ENCODE measurements at regions not wholly inside any gene's neighbourhood (a gene's known extent, or its start where the extent isn't known, plus 50 kb on each side); places are given as distances from the start of the nearest gene placed in this dataset.
"Not testable (repeated sequence)": the region's sequence is repeated elsewhere in the genome, so short reads cannot be mapped to it uniquely, and the experiment has no call there.

DNA sequence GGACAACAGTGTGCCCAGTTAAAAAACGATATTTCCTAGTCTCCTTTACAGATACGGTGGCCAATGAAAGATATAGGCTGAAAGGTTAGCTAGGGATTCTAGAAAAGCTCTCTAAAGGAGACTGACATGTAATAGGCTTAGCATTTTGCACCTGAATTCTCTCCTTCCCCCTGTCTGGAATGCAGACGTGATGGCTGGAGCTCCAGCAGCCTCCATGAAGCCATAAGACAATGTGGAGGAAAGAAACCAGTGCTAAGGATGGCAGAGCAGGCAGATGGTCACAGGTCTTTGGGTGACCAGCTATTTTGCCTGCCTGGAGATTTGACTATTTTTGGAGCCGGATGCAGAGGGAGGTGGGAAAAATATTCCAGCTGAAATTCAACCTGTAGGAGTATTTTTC, 286.2 kb upstream of the PLGLB2 start:
- not testable (repeated sequence) for ATAC-seq; H3K36me3 Mint-ChIP-seq; H3K27ac Mint-ChIP-seq; DNase-seq (ENCODE audit: low spot score in 2 of 2); H3K9me3 Mint-ChIP-seq

DNA sequence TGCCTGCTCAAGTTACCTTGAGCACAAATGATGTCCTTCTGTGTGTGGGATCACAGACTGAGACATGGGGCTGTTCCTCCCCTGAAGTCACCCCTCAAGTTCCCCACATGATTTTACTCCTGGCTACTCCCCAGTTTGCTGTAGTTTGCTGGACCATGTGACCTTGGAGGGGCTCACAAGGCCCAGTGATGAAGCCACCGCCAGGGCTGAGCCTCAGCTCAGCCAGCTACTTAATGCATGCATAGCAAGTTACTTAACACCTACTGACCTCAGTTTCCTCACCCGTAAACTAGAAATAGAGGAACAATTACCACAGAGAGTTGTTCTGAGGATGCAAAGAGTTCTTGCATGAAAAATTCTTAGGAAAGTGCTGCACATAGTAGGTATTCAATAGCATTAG, 283.7 kb upstream of the PLGLB2 start:
- H3K27ac Mint-ChIP-seq; H3K36me3 Mint-ChIP-seq; H3K9me3 Mint-ChIP-seq; DNase-seq (ENCODE audit: low spot score in 2 of 2); ATAC-seq: not testable (repeated sequence)

DNA sequence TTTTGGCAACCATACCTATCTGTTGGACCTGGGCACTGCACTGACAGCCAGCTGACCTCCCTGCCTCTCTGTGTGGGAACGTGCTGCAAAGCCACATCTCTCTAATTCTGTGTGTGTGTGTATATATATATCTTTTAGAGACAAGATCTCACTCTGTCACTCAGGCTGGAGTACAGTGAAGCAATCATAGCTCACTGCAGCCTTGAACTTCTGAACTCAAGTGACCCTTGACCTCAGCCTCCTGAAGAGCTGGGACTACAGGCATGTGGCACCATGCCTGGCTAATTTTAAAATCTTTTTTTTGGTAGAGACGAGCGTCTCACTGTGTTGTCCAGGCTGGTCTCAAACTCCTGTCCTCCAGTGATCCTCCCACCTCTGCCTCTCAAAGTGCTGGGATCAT, 282.2 kb upstream of the PLGLB2 start:
- H3K9me3 Mint-ChIP-seq; H3K27ac Mint-ChIP-seq; ATAC-seq; H3K36me3 Mint-ChIP-seq; DNase-seq (ENCODE audit: low spot score in 2 of 2): not testable (repeated sequence)

DNA sequence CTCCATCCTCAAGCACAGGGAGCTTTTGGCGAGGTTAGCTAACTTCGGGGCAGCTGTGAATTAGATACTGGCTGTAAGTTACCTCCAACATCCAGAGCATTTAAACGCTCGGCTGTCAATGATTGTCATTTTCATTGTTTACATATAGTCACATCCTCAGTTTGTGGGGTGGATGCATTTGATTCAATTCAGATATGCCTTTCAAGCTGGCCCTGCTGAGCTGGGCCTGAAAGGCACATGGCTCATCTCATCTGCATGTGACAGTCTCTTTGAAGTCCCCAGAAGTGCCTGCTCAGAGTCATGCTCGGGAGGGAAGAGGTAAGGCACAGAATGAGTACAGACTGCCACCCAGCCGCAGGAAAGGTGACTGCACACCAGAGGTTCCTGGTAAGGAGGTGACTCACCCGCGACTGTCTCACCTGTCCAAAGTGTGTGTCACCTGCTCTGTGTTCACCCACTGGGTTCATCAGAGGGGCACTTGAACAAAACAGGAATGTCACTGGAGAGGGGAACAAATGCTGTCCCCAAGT, 281.2 kb upstream of the PLGLB2 start:
- peak; percentile 71 to 85 for DNase-seq (ENCODE audit: low spot score in 2 of 2)
- peak overlapping the region; percentile 44 to 76 for H3K27ac Mint-ChIP-seq
- not testable (repeated sequence) for H3K36me3 Mint-ChIP-seq, H3K9me3 Mint-ChIP-seq
- peak; percentile 79 to 83 for ATAC-seq

DNA sequence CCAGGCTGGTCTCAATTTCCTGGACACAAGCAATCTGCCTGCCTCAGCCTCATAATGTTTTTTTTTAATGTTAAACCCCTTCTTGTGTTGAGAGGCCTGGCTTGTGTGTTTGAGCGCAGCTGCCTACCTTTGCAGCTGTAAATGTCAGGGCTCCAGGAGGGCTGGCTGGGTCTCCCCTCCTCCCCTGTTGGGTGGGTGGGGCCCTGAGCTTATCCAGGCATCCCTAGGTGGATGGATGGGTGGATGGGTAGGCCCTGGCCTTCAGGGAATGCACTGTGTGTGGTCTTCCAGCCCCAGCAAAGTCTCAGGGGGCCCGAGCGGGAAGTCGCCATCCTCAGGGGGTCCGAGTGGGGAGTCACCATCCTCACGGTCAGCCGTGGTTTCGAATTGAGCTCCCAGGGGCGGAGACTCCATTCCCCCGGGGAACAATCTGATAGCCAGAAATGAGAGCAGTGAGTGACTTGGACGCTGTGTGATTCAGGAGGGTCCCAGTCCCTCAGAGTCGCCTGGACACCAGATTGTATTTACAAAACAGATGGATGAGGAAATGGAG, 279.4 kb upstream of the PLGLB2 start:
- peak overlapping the region; percentile 22 to 95 for H3K27ac Mint-ChIP-seq
- DNase-seq (ENCODE audit: low spot score in 2 of 2); H3K36me3 Mint-ChIP-seq; H3K9me3 Mint-ChIP-seq; ATAC-seq: not testable (repeated sequence)

DNA sequence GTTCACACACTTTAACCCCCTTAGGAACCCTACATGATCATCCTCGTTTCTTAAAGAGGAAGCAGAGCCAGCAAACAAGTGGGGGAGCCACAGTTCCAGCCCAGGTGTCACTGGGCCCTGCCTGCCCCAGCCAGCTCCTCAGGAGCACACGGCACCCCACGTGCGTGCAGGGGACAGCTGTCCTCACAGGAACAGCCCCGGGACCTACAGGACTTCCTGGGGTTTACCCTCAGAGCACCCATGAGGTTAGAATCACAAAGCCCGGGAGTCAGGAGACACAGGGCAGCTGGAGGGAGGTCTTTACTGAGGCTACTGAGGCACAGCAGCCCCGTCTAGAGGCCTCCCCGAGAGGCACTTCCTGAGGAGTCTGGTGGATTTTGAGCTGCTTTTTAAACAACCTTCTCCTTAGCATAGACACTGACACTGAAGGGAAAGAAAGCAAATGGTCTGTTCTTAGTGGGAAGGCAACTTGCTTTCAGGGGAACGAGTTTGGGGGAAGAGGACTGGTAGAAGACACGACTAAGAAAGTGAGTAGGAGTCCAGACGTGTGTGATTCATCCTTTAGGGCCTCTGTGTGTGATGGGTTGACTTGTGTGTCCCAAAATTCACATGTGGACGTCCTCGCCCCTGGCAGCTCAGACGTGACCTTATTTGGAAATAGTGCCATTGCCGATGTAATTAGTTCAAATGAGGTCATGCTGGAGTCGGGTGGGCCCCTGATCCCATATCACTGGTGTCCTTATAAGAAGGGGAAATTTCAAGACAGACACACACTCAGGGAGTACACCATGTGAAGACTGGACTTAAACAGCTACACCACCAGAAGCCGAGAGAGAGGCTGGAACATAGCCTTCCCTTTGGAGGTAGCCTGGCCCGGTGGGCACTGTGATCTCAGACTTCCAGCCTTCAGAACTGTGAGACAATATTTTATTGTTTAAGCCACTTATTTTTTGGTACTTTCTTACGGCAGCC, 278.4 kb upstream of the PLGLB2 start:
- peak overlapping the region; percentile 95 to 98 for H3K27ac Mint-ChIP-seq
- H3K9me3 Mint-ChIP-seq, H3K36me3 Mint-ChIP-seq: not testable (repeated sequence)
- peak; percentile 59 to 77 for DNase-seq (ENCODE audit: low spot score in 2 of 2)
- peak; percentile 58 to 60 for ATAC-seq

DNA sequence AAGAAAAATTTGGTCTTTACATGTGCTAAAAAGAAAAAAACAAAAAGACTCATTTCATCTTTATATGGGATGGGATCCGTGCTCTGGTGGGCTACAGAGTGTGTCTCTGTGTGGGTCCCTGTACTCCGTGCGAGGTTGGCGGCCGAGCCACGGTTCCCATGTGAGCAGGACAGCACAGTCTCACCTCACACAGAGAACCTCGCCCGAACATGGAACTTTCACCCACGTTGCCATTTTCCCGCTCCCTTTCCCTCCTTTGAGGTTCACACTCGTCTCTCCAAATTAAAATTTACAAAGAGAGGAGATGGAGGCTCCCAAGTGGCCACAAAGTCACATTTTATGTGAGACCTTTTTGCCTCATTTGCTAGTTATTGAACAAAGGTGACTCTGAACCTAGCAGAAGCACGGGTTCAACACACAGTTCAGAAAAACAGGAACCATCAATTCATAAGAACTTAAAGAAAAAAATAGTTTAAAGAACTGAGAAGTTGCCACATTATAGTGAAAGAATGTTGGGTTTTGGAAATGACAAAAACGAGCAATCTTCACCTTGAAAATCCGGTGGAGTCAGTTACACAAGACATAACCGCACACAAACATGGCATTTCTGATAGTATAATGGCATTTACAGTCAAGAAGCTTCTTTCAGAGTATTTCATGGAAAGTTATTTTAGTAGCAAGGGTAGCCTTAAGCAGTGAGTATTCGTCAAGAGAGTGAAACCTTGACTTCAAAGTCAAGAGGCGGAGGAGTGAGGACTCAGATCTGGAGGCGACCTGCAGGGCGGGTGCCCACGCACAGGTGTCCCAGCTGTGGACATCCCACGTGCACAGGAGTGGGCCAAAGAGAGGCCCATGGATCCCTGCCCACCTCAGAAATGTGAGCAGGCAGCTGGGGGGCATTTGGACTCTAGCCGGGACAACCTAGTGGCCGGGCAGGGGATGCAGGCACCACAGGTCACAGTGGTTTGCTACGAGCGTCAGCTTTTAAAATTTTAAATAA, 277.2 kb upstream of the PLGLB2 start:
- H3K27ac Mint-ChIP-seq: peak overlapping the region; percentile 95 to 98
- H3K9me3 Mint-ChIP-seq, H3K36me3 Mint-ChIP-seq: not testable (repeated sequence)
- ATAC-seq (peak; percentile 42 to 61), DNase-seq (ENCODE audit: low spot score in 2 of 2) (peak in 1 of 2 donors; percentile 73)

DNA sequence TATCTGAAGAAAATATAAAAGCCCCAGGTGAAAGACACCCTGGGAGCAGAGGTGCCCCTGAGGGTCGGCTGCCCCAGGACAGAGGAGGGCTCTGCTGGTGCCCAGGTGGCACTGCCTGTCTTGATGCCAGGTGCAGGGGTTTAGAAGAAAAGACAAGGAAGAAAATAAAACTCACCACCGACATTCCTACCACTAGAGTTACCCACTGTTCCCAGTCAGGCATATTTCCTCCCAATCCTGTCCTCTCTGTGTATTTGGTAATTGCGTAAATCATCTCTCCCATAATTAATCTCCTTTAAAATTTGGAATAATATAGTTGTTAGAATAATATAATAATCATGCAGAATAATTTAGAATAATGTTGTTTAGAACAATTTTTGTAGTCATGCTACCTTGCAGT, 276.4 kb upstream of the PLGLB2 start:
- ATAC-seq; DNase-seq (ENCODE audit: low spot score in 2 of 2); H3K36me3 Mint-ChIP-seq; H3K9me3 Mint-ChIP-seq: not testable (repeated sequence)
- H3K27ac Mint-ChIP-seq: peak overlapping the region; percentile 95 to 98

DNA sequence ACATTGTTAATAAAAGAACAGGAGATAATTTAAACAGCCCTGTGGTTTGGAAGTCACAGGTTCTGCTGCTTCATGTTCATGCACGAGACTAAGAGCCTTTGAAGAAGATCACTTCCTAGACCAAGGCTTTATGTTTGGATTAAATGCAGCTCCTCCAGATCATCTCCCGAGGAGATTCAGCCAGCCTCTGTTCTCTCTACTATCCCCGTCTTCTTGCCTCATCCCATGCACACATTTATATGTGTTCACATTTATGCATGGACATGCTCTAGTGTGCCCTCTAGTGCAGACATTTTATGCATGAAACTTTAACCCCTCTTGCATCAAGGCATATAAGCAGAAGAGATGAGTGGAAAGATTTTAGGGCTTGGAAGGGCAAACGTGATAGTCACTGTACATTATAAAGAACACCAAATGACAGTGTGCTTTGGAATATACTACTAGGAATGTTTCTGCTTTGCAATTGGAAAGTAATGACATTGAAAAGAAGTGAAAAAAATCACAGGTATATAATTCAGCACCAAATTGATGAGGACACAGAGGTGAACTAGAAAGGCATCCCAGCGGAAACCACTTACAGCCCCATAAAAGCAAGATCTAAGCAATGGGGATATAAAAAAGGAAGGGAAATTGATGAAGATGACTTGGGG, 271.5 kb upstream of the PLGLB2 start:
- H3K36me3 Mint-ChIP-seq: peaks cover 13 to 14% of the 10 kb centered on the region in 2 donors
- peak overlapping the region; percentile 86 to 90 for H3K27ac Mint-ChIP-seq
- ATAC-seq: peak; percentile 15 to 39
- H3K9me3 Mint-ChIP-seq; DNase-seq (ENCODE audit: low spot score in 2 of 2): not testable (repeated sequence)

DNA sequence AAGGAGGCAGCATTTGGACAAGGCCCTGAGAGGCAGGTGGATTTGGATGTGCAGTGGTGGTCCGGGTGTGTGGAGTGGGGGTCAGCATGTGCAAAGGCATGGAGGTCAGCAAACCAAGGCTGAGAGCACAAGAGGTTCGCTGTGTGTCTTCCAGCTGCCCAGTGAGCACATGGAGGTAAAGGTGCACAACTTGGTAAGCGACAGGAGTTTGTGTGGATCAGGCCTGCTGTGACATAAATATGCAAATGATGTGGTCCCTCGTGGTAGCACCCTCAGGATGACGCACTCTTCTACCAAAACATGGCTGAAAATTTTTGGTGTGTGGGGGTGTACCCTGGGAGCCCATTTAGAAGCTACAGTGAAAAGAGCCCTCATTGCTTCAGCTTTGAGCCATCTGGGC, 271.0 kb upstream of the PLGLB2 start:
- ATAC-seq (peak; percentile 75 to 81), DNase-seq (ENCODE audit: low spot score in 2 of 2) (peak in 1 of 2 donors; percentile 61)
- Mint-ChIP-seq H3K27ac (peak overlapping the region; percentile 86 to 90), H3K36me3 (peaks cover 13 to 14% of the 10 kb centered on the region in 2 donors)
- H3K9me3 Mint-ChIP-seq: not testable (repeated sequence)

DNA sequence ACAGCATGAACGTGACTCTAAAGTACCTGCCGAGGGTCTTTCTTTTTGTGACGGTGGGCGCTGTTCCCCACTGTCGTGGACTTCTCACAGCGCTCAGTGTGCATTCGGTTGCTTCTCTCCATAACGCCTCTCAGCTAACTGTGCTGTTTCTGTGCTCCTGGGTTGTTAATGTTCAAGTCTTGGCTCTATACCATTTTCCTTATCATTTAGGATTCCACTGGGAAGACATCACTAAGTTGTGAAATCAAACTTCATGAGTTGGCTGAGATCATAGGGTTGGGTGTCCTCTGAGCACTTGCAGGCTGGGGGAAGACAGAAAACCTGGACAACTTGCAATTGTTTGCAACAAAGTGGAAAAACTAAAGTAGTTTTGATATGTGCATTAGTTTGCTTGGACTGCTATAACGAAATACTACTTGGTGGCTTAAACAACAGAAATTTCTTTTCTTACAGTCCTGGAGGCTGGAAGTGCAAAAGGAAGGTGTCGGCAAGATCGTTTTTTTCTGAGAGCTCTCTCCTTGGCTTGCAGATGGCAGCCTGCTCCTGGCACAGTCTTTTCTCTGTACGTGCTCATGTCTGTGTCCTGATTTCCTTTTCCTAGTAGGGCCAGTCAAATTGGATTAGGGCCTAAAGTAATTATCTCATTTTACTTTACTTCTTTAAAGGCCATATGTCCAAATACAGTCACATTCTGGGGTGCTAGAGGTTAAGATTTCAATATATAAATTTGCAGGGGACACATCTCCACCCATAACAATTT, 270.0 kb upstream of the PLGLB2 start:
- H3K36me3 Mint-ChIP-seq: peaks cover 19% of the 10 kb centered on the region in 2 donors
- ATAC-seq; H3K9me3 Mint-ChIP-seq; DNase-seq (ENCODE audit: low spot score in 2 of 2); H3K27ac Mint-ChIP-seq: not testable (repeated sequence)

DNA sequence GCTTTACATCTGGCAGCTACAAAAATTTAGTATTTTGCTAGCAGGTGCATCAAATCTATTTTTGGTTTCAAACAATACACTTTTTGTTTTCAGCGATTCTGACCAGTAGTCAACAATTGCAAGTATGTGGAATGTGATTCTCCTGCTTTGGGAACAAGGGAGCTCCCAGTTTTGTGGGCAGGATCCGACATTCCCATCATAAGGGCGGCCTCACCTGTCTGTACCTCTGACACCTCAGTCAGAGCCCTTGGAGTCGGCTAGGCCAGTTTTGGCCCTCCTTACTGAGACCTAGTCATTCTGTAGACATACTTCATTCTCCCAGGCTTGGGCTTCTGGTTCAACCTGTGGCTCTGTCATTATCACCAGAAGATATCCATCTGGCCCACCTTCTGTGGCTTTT, 269.0 kb upstream of the PLGLB2 start:
- not testable (repeated sequence) for H3K9me3 Mint-ChIP-seq; ATAC-seq; H3K27ac Mint-ChIP-seq; DNase-seq (ENCODE audit: low spot score in 2 of 2)
- H3K36me3 Mint-ChIP-seq: peaks cover 19% of the 10 kb centered on the region in 2 donors

DNA sequence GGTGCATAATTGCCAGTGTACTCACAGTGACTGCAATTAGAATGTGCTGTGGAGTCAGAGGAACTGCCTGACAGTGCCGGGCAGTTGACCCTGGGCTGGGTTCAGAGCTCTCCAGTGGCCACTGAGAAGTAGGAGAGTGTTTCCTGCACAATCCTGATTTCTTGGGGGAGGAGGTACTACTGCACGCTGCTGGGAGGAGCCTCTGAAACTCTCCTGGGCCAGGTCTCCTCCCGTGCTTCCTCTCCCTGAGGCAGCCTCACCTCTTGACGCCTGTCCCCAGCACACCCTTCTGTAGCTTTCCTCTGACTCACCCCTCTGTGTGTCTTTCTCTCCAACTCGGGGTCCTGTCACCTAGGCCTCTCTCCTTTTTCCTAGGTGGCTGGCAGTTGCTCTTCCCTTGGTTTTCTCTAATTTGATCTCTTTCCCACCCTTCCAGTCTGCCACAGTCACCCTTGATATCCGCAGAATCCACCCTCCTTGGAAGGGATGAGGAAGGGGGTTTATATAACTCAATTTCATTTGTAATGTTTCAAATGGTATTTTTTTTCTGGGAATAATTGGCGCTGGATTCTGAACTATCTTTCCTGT, 264.7 kb upstream of the PLGLB2 start:
- not testable (repeated sequence) for H3K9me3 Mint-ChIP-seq; DNase-seq (ENCODE audit: low spot score in 2 of 2)
- H3K27ac Mint-ChIP-seq: peak overlapping the region; percentile 65 to 82
- ATAC-seq: peak; percentile 65 to 71
- H3K36me3 Mint-ChIP-seq: peaks cover 11 to 12% of the 10 kb centered on the region in 2 donors

DNA sequence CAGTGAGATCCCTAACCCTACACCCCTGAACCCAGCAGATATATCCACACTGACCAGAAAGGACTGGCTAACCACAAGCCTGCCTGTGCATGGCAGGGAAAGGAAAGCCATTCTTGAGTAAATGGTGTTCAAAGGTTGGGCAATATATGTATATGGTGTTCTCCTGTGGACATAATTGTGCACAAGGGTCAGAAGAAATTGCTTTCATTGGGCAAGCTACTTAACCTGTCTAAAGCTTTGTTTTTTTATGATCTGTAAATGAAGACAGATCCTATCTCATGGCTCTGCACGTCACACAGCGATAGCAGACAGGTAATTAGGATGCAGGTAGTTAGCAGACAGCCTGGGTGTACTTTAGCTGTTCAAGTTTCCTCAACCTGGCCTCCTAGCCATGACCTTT, 263.5 kb upstream of the PLGLB2 start:
- ATAC-seq; H3K9me3 Mint-ChIP-seq; DNase-seq (ENCODE audit: low spot score in 2 of 2); H3K27ac Mint-ChIP-seq: not testable (repeated sequence)
- H3K36me3 Mint-ChIP-seq: peaks cover 11 to 12% of the 10 kb centered on the region in 2 donors

DNA sequence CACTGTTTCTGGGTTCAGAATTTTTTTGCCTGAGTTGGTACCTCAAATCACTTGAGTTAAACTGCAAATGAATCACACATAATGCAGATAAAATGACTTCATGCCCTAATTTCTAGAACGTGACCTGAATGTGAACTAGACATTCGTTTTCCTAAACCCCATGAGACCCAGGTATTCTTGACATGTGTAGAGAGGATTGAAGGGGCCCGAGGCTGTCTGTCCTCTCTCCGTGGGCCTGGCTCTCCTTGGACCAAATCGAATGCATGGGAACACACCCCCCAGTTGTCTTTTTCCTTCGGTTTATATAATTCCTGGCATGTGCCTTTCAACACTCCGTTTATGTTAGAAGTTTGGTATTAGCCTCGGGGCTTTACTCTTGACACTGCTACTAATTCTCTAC, 262.4 kb upstream of the PLGLB2 start:
- not testable (repeated sequence) for H3K9me3 Mint-ChIP-seq; DNase-seq (ENCODE audit: low spot score in 2 of 2); H3K36me3 Mint-ChIP-seq; ATAC-seq; H3K27ac Mint-ChIP-seq

Data from activated naive CD4-positive, alpha-beta T cell treated with anti-CD3 and anti-CD28 coated beads, Interleukin-2, amount 50 U/mL, for 72 hours (primary cell).